Activated naive CD4-positive, alpha-beta T cell treated with anti-CD3 and anti-CD28 coated beads, Interleukin-2, amount 10 ng/mL, durations not matched to agents 7 days and 5 days (primary cell): ENCODE measurements at regions not wholly inside any gene's neighbourhood (a gene's known extent, or its start where the extent isn't known, plus 50 kb on each side); places are given as distances from the start of the nearest gene placed in this dataset.

Experiments
- CTCF ChIA-PET: fragments of 350-600 bp; sonication (Branson Sonifier 250); formaldehyde crosslinking; loops from one replicate; lab custom pipeline; 2021; ENCODE audit warnings: antibody characterized with exemption; lab: Charles Lee
- DNase-seq: peaks from one replicate; pipeline ENCODE4 v3.0.0-alpha.2; 2020
- H3K27ac Mint-ChIP-seq: one replicate; pipeline ENCODE4 v1.8.0; 2021; ENCODE audit warnings: mild to moderate bottlenecking, moderate library complexity, mixed read lengths
- H3K27me3 Mint-ChIP-seq: one replicate; pipeline ENCODE4 v1.8.0; 2021; ENCODE audit warnings: mild to moderate bottlenecking, mixed read lengths
- H3K36me3 Mint-ChIP-seq: one replicate; pipeline ENCODE4 v1.8.0; 2021; ENCODE audit warnings: mixed read lengths
- H3K4me1 Mint-ChIP-seq: one replicate; pipeline ENCODE4 v1.8.0; 2021; ENCODE audit warnings: mixed read lengths
- H3K4me3 Mint-ChIP-seq: one replicate; pipeline ENCODE4 v1.8.0; 2021; ENCODE audit warnings: mild to moderate bottlenecking, moderate library complexity, mixed read lengths
- H3K9me3 Mint-ChIP-seq: one replicate; pipeline ENCODE4 v1.8.0; 2021; ENCODE audit warnings: mixed read lengths

DNA sequence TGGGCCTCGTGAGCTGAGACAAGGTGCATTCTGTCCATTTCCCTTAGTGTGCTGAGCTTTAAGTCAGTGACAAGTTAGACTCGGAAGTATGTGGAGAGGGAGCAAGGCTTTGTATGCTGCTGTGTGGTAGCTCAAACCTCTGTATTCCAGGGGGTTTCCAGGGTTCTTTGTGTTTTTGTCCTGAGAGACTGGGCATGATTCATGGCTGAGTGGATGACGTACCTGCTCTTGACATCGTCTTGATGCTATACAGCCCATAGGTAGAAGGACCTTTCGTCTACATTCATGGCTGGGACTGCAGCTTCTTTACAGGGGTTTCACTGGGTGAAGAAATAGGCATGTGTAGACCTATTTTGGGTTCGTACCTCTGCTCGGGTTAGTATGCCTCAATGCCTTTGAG lies 162.7 kb upstream of the WDR1 start:
- H3K27ac Mint-ChIP-seq: no peak overlapping the region
- no peaks in the 10 kb centered on the region for H3K9me3 Mint-ChIP-seq
- CTCF ChIA-PET: no interaction called here
- H3K27me3 Mint-ChIP-seq: peaks cover 4% of the 10 kb centered on the region
- no peak overlapping the region for H3K4me3 Mint-ChIP-seq
- no peak for DNase-seq
- H3K4me1 Mint-ChIP-seq: no peaks in the 10 kb centered on the region
- no peaks in the 10 kb centered on the region for H3K36me3 Mint-ChIP-seq

DNA sequence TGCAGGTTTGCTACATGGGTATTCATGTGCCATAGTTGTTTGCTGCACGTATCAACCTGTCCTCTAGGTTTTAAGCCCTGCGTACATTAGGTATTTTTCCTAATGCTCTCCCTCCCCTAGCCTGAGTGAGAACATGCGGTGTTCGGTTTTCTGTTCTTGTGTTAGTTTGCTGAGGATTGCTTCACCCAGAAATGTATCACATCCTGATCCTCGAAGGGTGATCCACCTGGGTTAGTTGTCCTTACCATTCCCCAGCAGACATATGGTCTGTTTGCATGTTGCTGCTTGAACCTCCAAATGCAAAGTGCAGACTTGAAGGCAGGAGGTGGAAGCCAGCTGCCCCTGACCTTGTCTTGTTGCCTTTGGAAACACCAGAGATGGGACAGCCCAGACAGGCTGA lies 161.5 kb upstream of the WDR1 start:
- no peak for DNase-seq
- Mint-ChIP-seq H3K27me3 (peaks cover 4% of the 10 kb centered on the region), H3K4me1 (no peaks in the 10 kb centered on the region), H3K36me3 (no peaks in the 10 kb centered on the region), H3K27ac (no peak overlapping the region), H3K9me3 (no peaks in the 10 kb centered on the region), H3K4me3 (no peak overlapping the region)
- CTCF ChIA-PET: no interaction called here

DNA sequence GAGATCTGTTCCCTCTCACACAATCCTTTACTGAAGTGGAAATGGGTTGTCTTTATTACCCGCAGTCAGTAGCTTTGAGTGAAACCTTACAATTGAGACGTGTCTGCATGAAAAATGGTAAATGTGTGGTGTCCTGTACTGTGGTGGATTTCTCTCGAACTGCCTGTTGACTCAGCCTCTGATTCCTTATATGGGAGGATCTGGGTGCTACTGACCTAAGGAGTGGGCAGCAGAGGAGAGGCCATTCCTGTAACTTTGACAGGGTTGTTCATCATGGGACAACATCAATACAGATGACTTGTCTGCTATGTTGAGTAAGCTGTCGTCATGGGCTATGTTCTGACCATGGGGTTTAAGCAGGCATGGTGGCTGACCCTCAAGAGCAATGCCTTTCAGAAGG lies 159.6 kb upstream of the WDR1 start:
- Mint-ChIP-seq H3K36me3 (no peaks in the 10 kb centered on the region), H3K4me3 (no peak overlapping the region), H3K4me1 (no peaks in the 10 kb centered on the region), H3K27ac (no peak overlapping the region), H3K27me3 (peaks cover 5% of the 10 kb centered on the region), H3K9me3 (no peaks in the 10 kb centered on the region)
- DNase-seq: no peak
- CTCF ChIA-PET: no interaction called here

DNA sequence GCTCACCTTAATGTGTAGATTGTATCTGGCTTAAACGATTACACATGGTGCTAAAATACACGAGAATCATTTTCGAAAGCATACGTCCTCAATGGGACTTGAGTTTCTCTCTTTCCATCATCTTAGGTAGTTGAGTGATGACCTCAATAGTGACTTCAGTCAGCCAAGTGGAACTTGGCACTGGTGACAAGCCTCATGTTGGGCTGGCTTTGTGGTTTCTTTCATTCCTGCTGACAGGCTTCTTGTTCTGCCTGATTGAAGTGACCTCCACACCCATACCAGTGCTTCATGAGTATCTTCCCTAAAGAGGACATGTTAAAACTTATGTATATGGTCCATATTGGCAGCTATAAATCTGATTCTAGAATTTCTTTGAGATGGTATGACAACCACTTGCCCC lies 159.1 kb upstream of the WDR1 start:
- H3K4me1 Mint-ChIP-seq: no peaks in the 10 kb centered on the region
- H3K9me3 Mint-ChIP-seq: no peaks in the 10 kb centered on the region
- no peak overlapping the region for H3K27ac Mint-ChIP-seq
- no peaks in the 10 kb centered on the region for H3K36me3 Mint-ChIP-seq
- peaks cover 8% of the 10 kb centered on the region for H3K27me3 Mint-ChIP-seq
- no peak overlapping the region for H3K4me3 Mint-ChIP-seq
- no peak for DNase-seq
- CTCF ChIA-PET: no interaction called here

DNA sequence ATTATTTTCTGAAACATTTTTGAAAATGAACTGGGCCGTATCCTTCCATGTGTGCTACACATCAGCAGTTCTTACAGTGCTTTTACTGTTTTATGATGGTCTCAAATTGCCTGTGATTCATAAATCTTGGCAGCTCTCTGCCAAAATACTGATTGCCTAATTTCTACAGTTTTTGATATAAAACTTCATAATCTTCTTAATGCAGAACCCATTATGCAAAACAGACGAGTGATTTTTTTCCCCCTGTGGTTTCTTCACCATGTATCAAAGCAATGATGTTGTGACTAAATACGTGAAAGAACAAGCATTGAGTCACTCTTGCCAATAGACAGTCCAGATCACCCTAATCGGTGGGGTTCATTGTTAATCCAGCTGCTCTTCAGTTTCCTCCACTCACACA lies 156.4 kb upstream of the WDR1 start:
- no peaks in the 10 kb centered on the region for H3K36me3 Mint-ChIP-seq
- no peak for DNase-seq
- no peaks in the 10 kb centered on the region for H3K9me3 Mint-ChIP-seq
- peaks cover 8% of the 10 kb centered on the region for H3K27me3 Mint-ChIP-seq
- H3K4me1 Mint-ChIP-seq: no peaks in the 10 kb centered on the region
- CTCF ChIA-PET: no interaction called here
- H3K4me3 Mint-ChIP-seq: no peak overlapping the region
- no peak overlapping the region for H3K27ac Mint-ChIP-seq

DNA sequence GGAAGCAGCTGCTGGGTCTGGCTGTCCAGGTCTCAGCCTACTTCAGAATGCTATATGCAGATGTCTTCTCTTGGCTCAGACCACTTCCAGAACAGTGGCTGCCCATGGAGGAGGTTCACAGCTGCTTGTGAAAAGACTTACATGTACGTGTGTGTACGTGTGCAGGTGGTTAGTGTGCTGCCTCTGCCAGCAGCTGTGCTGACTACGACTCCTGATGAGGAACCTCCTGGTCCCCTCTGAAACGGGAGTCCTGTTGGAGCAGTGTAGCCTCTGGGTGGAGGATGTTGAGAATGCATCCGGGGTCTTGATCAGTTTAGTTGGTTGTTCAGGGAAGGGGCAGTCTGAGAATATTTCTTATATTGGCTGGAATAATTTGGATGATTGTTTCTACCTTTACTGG lies 155.9 kb upstream of the WDR1 start:
- no peak overlapping the region for H3K4me3 Mint-ChIP-seq
- no peaks in the 10 kb centered on the region for H3K36me3 Mint-ChIP-seq
- peaks cover 8% of the 10 kb centered on the region for H3K27me3 Mint-ChIP-seq
- CTCF ChIA-PET: no interaction called here
- no peaks in the 10 kb centered on the region for H3K9me3 Mint-ChIP-seq
- H3K4me1 Mint-ChIP-seq: no peaks in the 10 kb centered on the region
- no peak overlapping the region for H3K27ac Mint-ChIP-seq
- DNase-seq: no peak

DNA sequence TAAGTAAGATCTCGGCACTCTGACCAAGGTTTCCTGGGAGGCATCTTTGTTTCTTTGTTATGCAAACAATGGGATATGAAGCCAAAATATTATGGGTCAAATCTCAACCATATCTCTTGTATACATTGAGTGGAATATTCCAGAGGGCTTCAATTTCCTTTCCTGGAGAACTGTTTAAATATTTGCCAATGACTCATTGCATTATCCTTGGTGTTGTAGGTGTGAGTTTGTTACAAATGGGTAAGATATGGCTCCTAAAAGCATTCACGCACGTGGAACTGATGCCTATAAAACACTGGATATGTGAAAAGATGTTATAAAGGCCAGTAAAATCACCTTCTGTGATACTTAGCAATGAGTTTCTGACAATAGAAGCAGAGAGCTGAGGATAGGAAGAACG lies 150.5 kb upstream of the WDR1 start:
- H3K27ac Mint-ChIP-seq: no peak overlapping the region
- peaks cover 4% of the 10 kb centered on the region for H3K27me3 Mint-ChIP-seq

DNA sequence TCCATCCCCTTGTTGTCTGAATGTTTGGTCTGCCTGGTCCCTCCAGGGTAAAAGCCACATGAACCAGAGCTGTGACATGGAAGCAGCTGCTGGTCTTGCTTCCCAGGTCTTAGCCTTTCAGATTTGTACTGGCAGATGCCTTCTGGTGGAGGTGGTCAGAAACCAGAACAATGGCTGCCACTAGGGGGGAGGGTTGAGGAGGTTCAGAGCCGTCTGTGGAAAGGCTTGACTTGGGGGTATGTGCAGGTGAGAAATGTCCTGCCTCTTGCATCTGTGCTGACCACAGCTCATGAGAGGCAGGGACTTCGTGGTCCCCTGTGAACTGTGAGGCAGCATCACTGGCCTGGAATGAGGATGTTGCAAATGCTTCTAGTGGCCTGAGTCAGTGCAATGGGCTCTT lies 144.2 kb upstream of the WDR1 start:
- DNase-seq: no peak
- no peaks in the 10 kb centered on the region for H3K9me3 Mint-ChIP-seq
- H3K4me3 Mint-ChIP-seq: no peak overlapping the region
- no peaks in the 10 kb centered on the region for H3K36me3 Mint-ChIP-seq
- CTCF ChIA-PET: no interaction called here
- H3K27ac Mint-ChIP-seq: no peak overlapping the region
- no peaks in the 10 kb centered on the region for H3K4me1 Mint-ChIP-seq
- H3K27me3 Mint-ChIP-seq: no peaks in the 10 kb centered on the region

More for the DNA sequence above, 150.5 kb upstream of the WDR1 start:
- Mint-ChIP-seq H3K9me3 (no peaks in the 10 kb centered on the region), H3K4me1 (no peaks in the 10 kb centered on the region), H3K36me3 (no peaks in the 10 kb centered on the region), H3K4me3 (no peak overlapping the region)
- no peak for DNase-seq
- CTCF ChIA-PET: no interaction called here

DNA sequence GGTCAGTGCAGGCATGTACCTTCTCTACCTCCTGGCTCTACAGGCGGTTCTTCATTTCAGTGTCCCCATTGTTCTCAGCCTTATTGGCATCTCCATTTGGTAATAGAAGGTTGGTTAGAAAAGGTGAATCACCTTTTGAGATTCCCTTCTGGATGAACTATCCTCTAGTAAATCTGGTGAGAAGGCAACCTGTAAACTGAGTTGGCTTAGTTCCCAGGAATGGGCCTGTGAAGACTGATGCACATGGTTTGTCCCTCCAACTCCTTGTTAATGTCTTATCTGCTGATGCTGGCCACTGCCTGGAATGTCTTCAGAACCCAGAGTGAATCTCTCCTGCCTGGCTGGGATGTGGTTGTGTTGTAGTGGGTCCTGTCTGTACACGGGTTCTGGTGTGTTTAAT lies 143.4 kb upstream of the WDR1 start:
- Mint-ChIP-seq H3K4me1 (no peaks in the 10 kb centered on the region), H3K9me3 (no peaks in the 10 kb centered on the region), H3K27me3 (peaks cover 7% of the 10 kb centered on the region), H3K36me3 (no peaks in the 10 kb centered on the region), H3K27ac (no peak overlapping the region), H3K4me3 (no peak overlapping the region)
- no peak for DNase-seq
- CTCF ChIA-PET: interaction anchor here (1.8 kb wide), 1 partner anchor 100 kb away, joined by 5 read pairs; no protein-coding TSS in a partner anchor

DNA sequence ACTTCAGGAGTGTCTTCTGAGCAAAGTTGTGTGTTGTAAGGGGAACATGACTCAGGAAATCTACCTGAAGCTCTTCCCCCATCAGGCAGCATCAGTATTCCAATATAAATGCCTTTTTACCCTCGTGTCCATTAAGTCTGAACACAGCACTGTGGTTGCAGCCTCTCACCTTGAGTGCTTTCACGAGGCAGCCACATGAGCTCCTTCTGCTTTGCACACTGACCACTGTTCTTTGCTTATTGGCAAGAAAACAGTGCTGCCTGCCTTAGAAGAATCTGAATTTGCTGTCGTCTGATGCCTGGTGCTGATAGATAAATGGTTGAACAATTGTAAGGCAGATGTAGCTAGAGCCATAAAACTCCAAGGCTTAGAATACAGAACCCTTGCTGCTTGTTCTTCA lies 139.6 kb upstream of the WDR1 start:
- Mint-ChIP-seq H3K36me3 (no peaks in the 10 kb centered on the region), H3K4me1 (no peaks in the 10 kb centered on the region), H3K9me3 (no peaks in the 10 kb centered on the region), H3K27me3 (peaks cover 10% of the 10 kb centered on the region), H3K27ac (no peak overlapping the region), H3K4me3 (no peak overlapping the region)
- no peak for DNase-seq
- CTCF ChIA-PET: interaction anchor here (1.1 kb wide), 1 partner anchor 97 kb away, joined by 3 read pairs; no protein-coding TSS in a partner anchor

DNA sequence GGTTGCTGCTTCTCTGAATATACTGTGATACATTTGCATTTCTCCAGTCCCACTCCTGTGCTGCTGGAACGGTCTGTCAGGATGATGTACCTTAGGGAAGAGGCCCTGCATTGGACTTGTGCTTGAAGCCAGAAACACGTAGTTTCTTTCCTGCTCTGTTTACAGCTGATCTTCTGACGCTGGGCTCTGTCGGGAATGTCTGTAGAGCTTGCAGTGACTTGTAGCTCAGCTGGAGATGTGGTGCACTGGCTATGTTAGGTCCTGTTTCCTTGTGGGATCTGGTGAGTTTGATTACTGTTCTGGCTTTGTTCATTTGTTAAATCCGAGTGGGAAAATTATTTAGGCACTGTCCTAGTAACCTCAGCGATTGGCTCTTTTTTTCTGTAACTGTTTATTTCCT lies 137.2 kb upstream of the WDR1 start:
- no peaks in the 10 kb centered on the region for H3K9me3 Mint-ChIP-seq
- H3K4me3 Mint-ChIP-seq: no peak overlapping the region
- CTCF ChIA-PET: interaction anchor here (1.1 kb wide), 1 partner anchor 8 kb away, joined by 3 read pairs; no protein-coding TSS in a partner anchor
- H3K27ac Mint-ChIP-seq: no peak overlapping the region
- H3K4me1 Mint-ChIP-seq: no peaks in the 10 kb centered on the region
- DNase-seq: no peak
- no peaks in the 10 kb centered on the region for H3K36me3 Mint-ChIP-seq
- H3K27me3 Mint-ChIP-seq: peaks cover 10% of the 10 kb centered on the region

DNA sequence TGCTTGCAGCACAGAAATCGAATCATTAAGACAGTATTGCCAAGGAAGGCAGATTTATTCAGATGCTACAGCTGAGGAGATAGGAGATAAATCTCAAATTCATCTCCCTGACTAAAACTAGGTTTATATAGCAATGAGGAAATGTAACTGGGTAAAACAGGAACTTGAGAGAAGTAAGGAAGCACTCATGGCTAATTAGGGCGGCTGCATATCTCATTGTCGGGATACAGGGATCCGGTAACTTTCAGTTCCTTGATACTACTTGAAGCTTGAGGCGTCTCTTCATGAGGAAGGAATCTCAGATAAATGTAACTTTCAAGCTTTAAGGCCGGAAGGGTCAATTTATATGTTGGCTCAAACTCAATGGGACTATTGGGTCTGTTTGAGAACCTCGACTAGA lies 129.2 kb upstream of the WDR1 start:
- no peaks in the 10 kb centered on the region for H3K36me3 Mint-ChIP-seq
- no peak overlapping the region for H3K4me3 Mint-ChIP-seq
- H3K9me3 Mint-ChIP-seq: no peaks in the 10 kb centered on the region
- H3K27me3 Mint-ChIP-seq: no peaks in the 10 kb centered on the region
- no peaks in the 10 kb centered on the region for H3K4me1 Mint-ChIP-seq
- no peak overlapping the region for H3K27ac Mint-ChIP-seq
- CTCF ChIA-PET: interaction anchor here (1.0 kb wide), 1 partner anchor 87 kb away, joined by 4 read pairs; no protein-coding TSS in a partner anchor
- no peak for DNase-seq

DNA sequence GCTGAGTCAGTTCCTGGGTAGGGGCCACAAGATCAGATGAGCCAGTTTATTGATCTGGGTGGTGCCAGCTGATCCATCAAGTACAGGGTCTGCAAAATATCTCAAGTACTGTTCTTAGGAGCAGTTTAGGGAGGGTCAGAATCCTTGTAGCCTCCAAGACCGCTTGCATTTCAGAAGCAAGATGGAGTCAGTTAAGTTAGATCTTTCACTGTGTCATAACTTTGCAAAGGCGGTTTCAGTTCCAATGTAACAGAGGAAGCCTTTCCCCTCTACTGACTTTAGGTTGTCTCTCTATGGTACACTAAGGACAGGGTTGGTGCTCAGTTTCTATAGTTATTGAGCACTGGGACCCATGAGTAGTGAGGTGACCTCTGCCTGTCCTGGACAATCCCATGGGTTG lies 127.3 kb upstream of the WDR1 start:
- H3K27ac Mint-ChIP-seq: no peak overlapping the region
- no peaks in the 10 kb centered on the region for H3K4me1 Mint-ChIP-seq
- H3K4me3 Mint-ChIP-seq: no peak overlapping the region
- no peak for DNase-seq
- no peaks in the 10 kb centered on the region for H3K9me3 Mint-ChIP-seq
- CTCF ChIA-PET: interaction anchor here (0.7 kb wide), 1 partner anchor 84 kb away, joined by 3 read pairs; no protein-coding TSS in a partner anchor
- H3K27me3 Mint-ChIP-seq: no peaks in the 10 kb centered on the region
- no peaks in the 10 kb centered on the region for H3K36me3 Mint-ChIP-seq

DNA sequence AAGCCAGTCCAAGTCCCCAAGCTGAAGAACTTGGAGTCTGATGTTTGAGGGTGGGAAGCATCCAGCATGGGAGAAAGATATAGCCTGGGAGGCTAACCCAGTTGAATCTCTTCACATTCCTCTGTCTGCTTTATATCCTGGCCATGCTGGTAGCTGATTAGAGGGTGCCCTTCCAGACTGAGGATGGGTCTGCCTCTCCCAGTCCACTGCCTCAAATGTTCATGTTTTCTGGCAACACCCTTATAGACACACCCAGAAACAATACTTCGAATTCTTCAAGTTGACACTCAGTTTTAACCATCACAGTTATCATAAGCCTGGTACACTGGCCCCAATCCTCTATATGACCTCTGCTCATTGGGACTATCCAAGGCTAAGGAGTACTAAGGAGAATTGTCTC lies 124.1 kb upstream of the WDR1 start:
- Mint-ChIP-seq H3K27me3 (no peaks in the 10 kb centered on the region), H3K27ac (no peak overlapping the region), H3K4me3 (no peak overlapping the region), H3K9me3 (no peaks in the 10 kb centered on the region), H3K4me1 (no peaks in the 10 kb centered on the region), H3K36me3 (no peaks in the 10 kb centered on the region)
- DNase-seq: no peak
- CTCF ChIA-PET: no interaction called here

DNA sequence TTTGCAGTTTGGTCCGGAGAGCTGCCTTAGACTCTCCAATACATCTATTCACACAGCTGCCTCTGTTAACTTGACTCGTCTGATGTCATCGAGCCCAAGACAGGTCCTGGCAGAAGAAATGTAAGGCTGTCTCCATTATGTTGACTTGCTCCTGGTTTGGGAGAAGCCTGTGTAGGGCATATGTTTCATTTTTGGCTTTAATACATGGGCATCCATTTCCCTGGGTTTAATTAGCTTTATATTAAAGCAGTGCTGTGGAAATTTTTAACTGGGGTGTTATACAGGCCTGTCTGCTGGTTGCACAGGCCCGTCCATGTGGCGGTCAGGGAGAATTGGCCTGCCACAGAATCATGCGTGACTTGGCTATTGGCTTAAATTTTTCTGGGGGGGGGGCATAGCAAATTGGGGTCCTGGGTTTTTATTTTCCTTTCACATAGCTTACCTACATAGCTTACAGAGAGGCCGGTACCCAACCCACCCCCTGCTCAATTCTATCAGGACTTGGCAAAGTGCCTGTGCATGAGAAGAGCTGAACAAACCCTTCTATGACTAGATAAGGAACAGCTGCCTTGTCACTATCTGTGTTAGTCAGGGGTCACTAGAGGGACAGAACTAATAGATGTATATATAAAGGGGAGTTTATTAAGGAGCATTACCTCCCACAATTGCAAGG lies 123.5 kb upstream of the WDR1 start:
- Mint-ChIP-seq H3K27ac (no peak overlapping the region), H3K36me3 (no peaks in the 10 kb centered on the region), H3K4me3 (no peak overlapping the region), H3K9me3 (no peaks in the 10 kb centered on the region), H3K27me3 (no peaks in the 10 kb centered on the region), H3K4me1 (no peaks in the 10 kb centered on the region)
- DNase-seq: no peak
- CTCF ChIA-PET: no interaction called here
